WERI-Rb-1 (cell line): ENCODE measurements at regions not wholly inside any gene's neighbourhood (a gene's known extent, or its start where the extent isn't known, plus 50 kb on each side); places are given as distances from the start of the nearest gene placed in this dataset.

Experiments used
- DNase-seq: peaks from one replicate; pipeline ENCODE4 v3.0.0-alpha.2; 2020
- H3K27ac ChIP-seq: fragments of 250-450 bp; sonication (Bioruptor Pico); 2 replicates; pipeline ENCODE4 v1.5.1; 2020; ENCODE audit warnings: mild to moderate bottlenecking, moderate library complexity
- H3K27me3 ChIP-seq: fragments of 250-450 bp; sonication (Bioruptor Pico); 2 replicates; pipeline ENCODE4 v1.5.1; 2021; ENCODE audit warnings: mild to moderate bottlenecking, low read depth, moderate library complexity; ENCODE audit not compliant: insufficient read depth, severe bottlenecking
- H3K36me3 ChIP-seq: fragments of 250-450 bp; sonication (Bioruptor Pico); 2 replicates; pipeline ENCODE4 v1.5.1; 2020; ENCODE audit warnings: mild to moderate bottlenecking, moderate library complexity
- H3K4me3 ChIP-seq: 2 replicates; pipeline ENCODE4 v1.5.1; 2011; ENCODE audit warnings: low read depth, mild to moderate bottlenecking, control low read depth, low read length
- H3K9me3 ChIP-seq: fragments of 250-450 bp; sonication (Bioruptor Pico); 2 replicates; pipeline ENCODE4 v1.5.1; 2021; ENCODE audit warnings: mild to moderate bottlenecking, moderate library complexity; ENCODE audit not compliant: severe bottlenecking
- CTCF ChIP-seq: IDR thresholded peaks from 2 replicates; pipeline ENCODE4 v1.5.1; 2011; ENCODE audit warnings: low read depth, mild to moderate bottlenecking, control low read depth, inconsistent platforms, low read length

- DNase-seq = no peak
- TF ChIP-seq CTCF = no peak
- Histone ChIP-seq H3K27me3 (no peaks in the 10 kb centered on the region), H3K9me3 (peaks cover 6% of the 10 kb centered on the region), H3K4me3 (no peak overlapping the region), H3K36me3 (no peaks in the 10 kb centered on the region), H3K27ac (no peak overlapping the region)
These were observed 1864.1 kb downstream of the EFNA5 start for GRCh38 chr5:105806596-105806995.

GRCh38 chr5:105803431-105803830, 1867.3 kb downstream of the EFNA5 start:
- no peaks in the 10 kb centered on the region for H3K27me3 ChIP-seq
- DNase-seq = no peak
- peaks cover 6% of the 10 kb centered on the region for H3K9me3 ChIP-seq
- no peak overlapping the region for H3K4me3 ChIP-seq
- TF ChIP-seq CTCF = no peak
- no peaks in the 10 kb centered on the region for H3K36me3 ChIP-seq
- H3K27ac ChIP-seq = no peak overlapping the region

GRCh38 chr5:105794578-105794977, 1876.2 kb downstream of the EFNA5 start:
- Histone ChIP-seq H3K4me3 (no peak overlapping the region), H3K27ac (no peak overlapping the region), H3K36me3 (no peaks in the 10 kb centered on the region), H3K9me3 (no peaks in the 10 kb centered on the region), H3K27me3 (no peaks in the 10 kb centered on the region)
- no peak for DNase-seq
- no peak for TF ChIP-seq CTCF

- no peaks in the 10 kb centered on the region for H3K27me3 ChIP-seq
- no peak overlapping the region for H3K27ac ChIP-seq
- no peak for DNase-seq
- no peaks in the 10 kb centered on the region for H3K36me3 ChIP-seq
- H3K9me3 ChIP-seq = no peaks in the 10 kb centered on the region
- no peak overlapping the region for H3K4me3 ChIP-seq
- no peak for TF ChIP-seq CTCF
These were observed 1881.5 kb downstream of the EFNA5 start for GRCh38 chr5:105789246-105789645.

- no peak for DNase-seq
These were observed 1886.9 kb downstream of the EFNA5 start for GRCh38 chr5:105783811-105784210.

More at GRCh38 chr5:105783811-105784210, 1886.9 kb downstream of the EFNA5 start:
- no peak overlapping the region for H3K4me3 ChIP-seq
- no peaks in the 10 kb centered on the region for H3K36me3 ChIP-seq
- H3K9me3 ChIP-seq = no peaks in the 10 kb centered on the region
- no peaks in the 10 kb centered on the region for H3K27me3 ChIP-seq
- no peak for TF ChIP-seq CTCF
- no peak overlapping the region for H3K27ac ChIP-seq
